ENCODE measurements at regions not wholly inside any gene's neighbourhood (a gene's known extent, or its start where the extent isn't known, plus 50 kb on each side); places are given as distances from the start of the nearest gene placed in this dataset.

- H3K4me3 ChIP-seq: no peak overlapping the region
- H3K9me3 ChIP-seq: peaks cover 0 to 11% of the 10 kb centered on the region in 2 donors
- no peaks in the 10 kb centered on the region for H3K36me3 ChIP-seq
- no peak overlapping the region for H3K27ac ChIP-seq
- intact Hi-C loops (cut with DNase I; ENCODE audit: low total_unique reads): no loop called here
- H3K4me1 ChIP-seq: no peaks in the 10 kb centered on the region
- H3K27me3 ChIP-seq: no peaks in the 10 kb centered on the region
- TF ChIP-seq CTCF (IDR thresholded peaks at IDR 0.05) (no peak), POLR2A (IDR thresholded peaks at IDR 0.05) (no peak), POLR2AphosphoS5 (IDR thresholded peaks at IDR 0.05) (no peak)
- no peak for DNase-seq (ENCODE audit: low spot score in 2 of 2)
Measured at GRCh38 chr21:24032709-24033232, 1574.5 kb downstream of the MRPL39 start.

GRCh38 chr21:24027396-24027795, 1579.9 kb downstream of the MRPL39 start:
- no peaks in the 10 kb centered on the region for H3K36me3 ChIP-seq
- H3K27me3 ChIP-seq: no peaks in the 10 kb centered on the region
- intact Hi-C loops (cut with DNase I; ENCODE audit: low total_unique reads): no loop called here
- H3K9me3 ChIP-seq: no peaks in the 10 kb centered on the region
- H3K4me1 ChIP-seq: no peaks in the 10 kb centered on the region
- no peak overlapping the region for H3K4me3 ChIP-seq
- DNase-seq (ENCODE audit: low spot score in 2 of 2): no peak
- TF ChIP-seq CTCF (IDR thresholded peaks at IDR 0.05) (no peak), POLR2AphosphoS5 (IDR thresholded peaks at IDR 0.05) (no peak), POLR2A (IDR thresholded peaks at IDR 0.05) (no peak)
- no peak overlapping the region for H3K27ac ChIP-seq

GRCh38 chr21:24025101-24025500, 1582.2 kb downstream of the MRPL39 start:
- Histone ChIP-seq H3K4me1 (no peaks in the 10 kb centered on the region), H3K27ac (no peak overlapping the region), H3K36me3 (no peaks in the 10 kb centered on the region), H3K9me3 (peaks cover 5 to 7% of the 10 kb centered on the region in 2 donors), H3K27me3 (no peaks in the 10 kb centered on the region), H3K4me3 (no peak overlapping the region)
- DNase-seq (ENCODE audit: low spot score in 2 of 2): no peak
- intact Hi-C loops (cut with DNase I; ENCODE audit: low total_unique reads): no loop called here
- TF ChIP-seq CTCF (IDR thresholded peaks at IDR 0.05) (no peak), POLR2AphosphoS5 (IDR thresholded peaks at IDR 0.05) (no peak), POLR2A (IDR thresholded peaks at IDR 0.05) (no peak)

GRCh38 chr21:24023936-24024335, 1583.3 kb downstream of the MRPL39 start:
- TF ChIP-seq POLR2A (IDR thresholded peaks at IDR 0.05) (no peak), CTCF (IDR thresholded peaks at IDR 0.05) (no peak), POLR2AphosphoS5 (IDR thresholded peaks at IDR 0.05) (no peak)

GRCh38 chr21:24023402-24023801, 1583.9 kb downstream of the MRPL39 start:
- H3K36me3 ChIP-seq: no peaks in the 10 kb centered on the region
- H3K4me1 ChIP-seq: no peaks in the 10 kb centered on the region
- intact Hi-C loops (cut with DNase I; ENCODE audit: low total_unique reads): no loop called here
- H3K9me3 ChIP-seq: peaks cover 5 to 11% of the 10 kb centered on the region in 2 donors
- H3K27me3 ChIP-seq: no peaks in the 10 kb centered on the region
- no peak for DNase-seq (ENCODE audit: low spot score in 2 of 2)
- H3K4me3 ChIP-seq: no peak overlapping the region
- H3K27ac ChIP-seq: no peak overlapping the region
- TF ChIP-seq POLR2A (IDR thresholded peaks at IDR 0.05): no peak
- TF ChIP-seq CTCF (IDR thresholded peaks at IDR 0.05): no peak
- TF ChIP-seq POLR2AphosphoS5 (IDR thresholded peaks at IDR 0.05): no peak

More at GRCh38 chr21:24023936-24024335, 1583.3 kb downstream of the MRPL39 start:
- no peak overlapping the region for H3K4me3 ChIP-seq
- no peak overlapping the region for H3K27ac ChIP-seq
- intact Hi-C loops (cut with DNase I; ENCODE audit: low total_unique reads): no loop called here
- no peaks in the 10 kb centered on the region for H3K27me3 ChIP-seq
- no peak for DNase-seq (ENCODE audit: low spot score in 2 of 2)
- no peaks in the 10 kb centered on the region for H3K36me3 ChIP-seq
- no peaks in the 10 kb centered on the region for H3K4me1 ChIP-seq
- H3K9me3 ChIP-seq: peaks cover 5 to 11% of the 10 kb centered on the region in 2 donors
